Stimulated activated CD8-positive, alpha-beta memory T cell treated with anti-CD3 and anti-CD28 coated beads, Interleukin-15, amount 100 ng/mL, for 4 hours (primary cell): ENCODE measurements at regions not wholly inside any gene's neighbourhood (a gene's known extent, or its start where the extent isn't known, plus 50 kb on each side); places are given as distances from the start of the nearest gene placed in this dataset.
"Not testable (repeated sequence)": the region's sequence is repeated elsewhere in the genome, so short reads cannot be mapped to it uniquely, and the experiment has no call there.

ENCODE experiments used
- DNase-seq, 2 donors: peaks; one replicate each; pipeline ENCODE4 v3.0.0-alpha.2; 2020; ENCODE audit warnings: low read depth in 2 of 2

- no peak for DNase-seq
Measured at GRCh38 chr6:166724576-166724975, 97.5 kb upstream of the RPS6KA2 start.

- DNase-seq = no peak
Measured at GRCh38 chr6:166722785-166723184, 95.7 kb upstream of the RPS6KA2 start.

- DNase-seq = no peak
Measured at GRCh38 chr6:166721576-166721975, 94.5 kb upstream of the RPS6KA2 start.

GRCh38 chr6:166720856-166721255 is 93.8 kb upstream of the RPS6KA2 start:
- DNase-seq = no peak

- no peak for DNase-seq
Measured at GRCh38 chr6:166719019-166719418, 92.0 kb upstream of the RPS6KA2 start.

- no peak for DNase-seq
Measured at GRCh38 chr6:166718516-166718915, 91.5 kb upstream of the RPS6KA2 start.

GRCh38 chr6:166716910-166717617 is 90.0 kb upstream of the RPS6KA2 start:
- DNase-seq = no peak

GRCh38 chr6:166715992-166716391 is 88.9 kb upstream of the RPS6KA2 start:
- no peak for DNase-seq

- DNase-seq = no peak
Measured at GRCh38 chr6:166715065-166715464, 88.0 kb upstream of the RPS6KA2 start.

GRCh38 chr6:166714581-166714980 is 87.5 kb upstream of the RPS6KA2 start:
- no peak for DNase-seq

- DNase-seq = no peak
Measured at GRCh38 chr6:166714187-166714510, 87.1 kb upstream of the RPS6KA2 start.

- no peak for DNase-seq
Measured at GRCh38 chr6:166713434-166714186, 86.6 kb upstream of the RPS6KA2 start.

GRCh38 chr6:166712286-166713228 is 85.5 kb upstream of the RPS6KA2 start:
- DNase-seq = no peak

GRCh38 chr6:166710084-166710483 is 83.0 kb upstream of the RPS6KA2 start:
- no peak for DNase-seq

- DNase-seq = no peak
Measured at GRCh38 chr6:166708460-166708859, 81.4 kb upstream of the RPS6KA2 start.

GRCh38 chr6:166707045-166707444 is 80.0 kb upstream of the RPS6KA2 start:
- no peak for DNase-seq

GRCh38 chr6:166705069-166705468 is 78.0 kb upstream of the RPS6KA2 start:
- no peak for DNase-seq

- no peak for DNase-seq
Measured at GRCh38 chr6:166704171-166704570, 77.1 kb upstream of the RPS6KA2 start.

- no peak for DNase-seq
Measured at GRCh38 chr6:166703149-166703710, 76.2 kb upstream of the RPS6KA2 start.

- not testable (repeated sequence) for DNase-seq
Measured at GRCh38 chr6:166701424-166701823, 74.4 kb upstream of the RPS6KA2 start.

GRCh38 chr6:166700871-166701270 is 73.8 kb upstream of the RPS6KA2 start:
- not testable (repeated sequence) for DNase-seq

GRCh38 chr6:166697113-166697512 is 70.1 kb upstream of the RPS6KA2 start:
- DNase-seq = no peak
